ENCODE measurements at regions not wholly inside any gene's neighbourhood (a gene's known extent, or its start where the extent isn't known, plus 50 kb on each side); places are given as distances from the start of the nearest gene placed in this dataset.

- DNase-seq: no peak
- Histone ChIP-seq H3K4me1 (ENCODE audit: insufficient read depth, low read length) (no peaks in the 10 kb centered on the region), H3K4me3 (ENCODE audit: low read length in 2 of 2) (no peak overlapping the region), H3K9me3 (ENCODE audit: control insufficient read depth in 1 of 2, low read length in 2 of 2) (peaks cover 0 to 4% of the 10 kb centered on the region in 2 donors), H3K36me3 (ENCODE audit: insufficient read depth, low read length) (no peaks in the 10 kb centered on the region), H3K27ac (ENCODE audit: low read depth, low read length) (no peak overlapping the region), H3K27me3 (ENCODE audit: insufficient read depth, low read length) (no peaks in the 10 kb centered on the region)
- Mint-ChIP-seq H3K27me3 (no peaks in the 10 kb centered on the region), H3K4me1 (no peaks in the 10 kb centered on the region), H3K4me3 (no peak overlapping the region), H3K36me3 (no peaks in the 10 kb centered on the region), H3K9me3 (peaks cover 3 to 54% (median 36%) of the 10 kb centered on the region in 8 donors), H3K27ac (no peak overlapping the region)
- ChIA-PET POLR2A (ENCODE audit: partially characterized antibody) (no interaction called here), CTCF (ENCODE audit: partially characterized antibody) (no interaction called here)
- intact Hi-C loops (cut with micrococcal nuclease): no loop called here
These were observed 439.6 kb downstream of the CDH8 start for GRCh38 chr16:61596655-61597054.

GRCh38 chr16:61595605-61596004, 440.6 kb downstream of the CDH8 start:
- POLR2A ChIA-PET (ENCODE audit: partially characterized antibody): no interaction called here
- intact Hi-C loops (cut with micrococcal nuclease): no loop called here

GRCh38 chr16:61590577-61590976, 445.7 kb downstream of the CDH8 start:
- Mint-ChIP-seq H3K27ac (no peak overlapping the region), H3K27me3 (no peaks in the 10 kb centered on the region), H3K9me3 (peaks cover 4 to 56% (median 33%) of the 10 kb centered on the region in 8 donors)

More at GRCh38 chr16:61595605-61596004, 440.6 kb downstream of the CDH8 start:
- no peaks in the 10 kb centered on the region for H3K4me1 ChIP-seq (ENCODE audit: insufficient read depth, low read length)
- no peaks in the 10 kb centered on the region for H3K4me1 Mint-ChIP-seq
- H3K36me3 Mint-ChIP-seq: no peaks in the 10 kb centered on the region
- CTCF ChIA-PET (ENCODE audit: partially characterized antibody): no interaction called here
- H3K27ac Mint-ChIP-seq: no peak overlapping the region
- H3K4me3 Mint-ChIP-seq: no peak overlapping the region
- H3K27me3 Mint-ChIP-seq: no peaks in the 10 kb centered on the region
- DNase-seq: no peak
- no peak overlapping the region for H3K4me3 ChIP-seq (ENCODE audit: low read length in 2 of 2)
- H3K36me3 ChIP-seq (ENCODE audit: insufficient read depth, low read length): no peaks in the 10 kb centered on the region
- H3K9me3 Mint-ChIP-seq: peaks cover 4 to 54% (median 36%) of the 10 kb centered on the region in 8 donors
- peaks cover 0 to 4% of the 10 kb centered on the region in 2 donors for H3K9me3 ChIP-seq (ENCODE audit: control insufficient read depth in 1 of 2, low read length in 2 of 2)
- no peaks in the 10 kb centered on the region for H3K27me3 ChIP-seq (ENCODE audit: insufficient read depth, low read length)
- H3K27ac ChIP-seq (ENCODE audit: low read depth, low read length): no peak overlapping the region

GRCh38 chr16:61587526-61587925, 448.7 kb downstream of the CDH8 start:
- H3K9me3 ChIP-seq (ENCODE audit: control insufficient read depth in 1 of 2, low read length in 2 of 2): no peaks in the 10 kb centered on the region
- Mint-ChIP-seq H3K36me3 (no peaks in the 10 kb centered on the region), H3K4me3 (no peak overlapping the region), H3K27ac (no peak overlapping the region), H3K9me3 (peaks cover 4 to 40% (median 22%) of the 10 kb centered on the region in 8 donors), H3K4me1 (no peaks in the 10 kb centered on the region), H3K27me3 (no peaks in the 10 kb centered on the region)
- intact Hi-C loops (cut with micrococcal nuclease): no loop called here
- H3K4me3 ChIP-seq (ENCODE audit: low read length in 2 of 2): no peak overlapping the region
- H3K27ac ChIP-seq (ENCODE audit: low read depth, low read length): no peak overlapping the region
- H3K4me1 ChIP-seq (ENCODE audit: insufficient read depth, low read length): no peaks in the 10 kb centered on the region
- ChIA-PET POLR2A (ENCODE audit: partially characterized antibody) (no interaction called here), CTCF (ENCODE audit: partially characterized antibody) (no interaction called here)
- H3K27me3 ChIP-seq (ENCODE audit: insufficient read depth, low read length): no peaks in the 10 kb centered on the region
- no peak for DNase-seq
- no peaks in the 10 kb centered on the region for H3K36me3 ChIP-seq (ENCODE audit: insufficient read depth, low read length)

More at GRCh38 chr16:61590577-61590976, 445.7 kb downstream of the CDH8 start:
- H3K9me3 ChIP-seq (ENCODE audit: control insufficient read depth in 1 of 2, low read length in 2 of 2): no peaks in the 10 kb centered on the region
- ChIA-PET CTCF (ENCODE audit: partially characterized antibody) (no interaction called here), POLR2A (ENCODE audit: partially characterized antibody) (no interaction called here)
- no peak overlapping the region for H3K4me3 Mint-ChIP-seq
- DNase-seq: no peak
- H3K36me3 ChIP-seq (ENCODE audit: insufficient read depth, low read length): no peaks in the 10 kb centered on the region
- H3K36me3 Mint-ChIP-seq: no peaks in the 10 kb centered on the region
- H3K27me3 ChIP-seq (ENCODE audit: insufficient read depth, low read length): no peaks in the 10 kb centered on the region
- H3K4me1 ChIP-seq (ENCODE audit: insufficient read depth, low read length): no peaks in the 10 kb centered on the region
- no peaks in the 10 kb centered on the region for H3K4me1 Mint-ChIP-seq
- no peak overlapping the region for H3K27ac ChIP-seq (ENCODE audit: low read depth, low read length)
- intact Hi-C loops (cut with micrococcal nuclease): no loop called here
- H3K4me3 ChIP-seq (ENCODE audit: low read length in 2 of 2): no peak overlapping the region

GRCh38 chr16:61581417-61582046, 454.7 kb downstream of the CDH8 start:
- intact Hi-C loops (cut with micrococcal nuclease): no loop called here
- ChIA-PET POLR2A (ENCODE audit: partially characterized antibody) (no interaction called here), CTCF (ENCODE audit: partially characterized antibody) (no interaction called here)
- Histone ChIP-seq H3K27me3 (ENCODE audit: insufficient read depth, low read length) (no peaks in the 10 kb centered on the region), H3K4me3 (ENCODE audit: low read length in 2 of 2) (no peak overlapping the region), H3K9me3 (ENCODE audit: control insufficient read depth in 1 of 2, low read length in 2 of 2) (no peaks in the 10 kb centered on the region), H3K27ac (ENCODE audit: low read depth, low read length) (no peak overlapping the region), H3K36me3 (ENCODE audit: insufficient read depth, low read length) (no peaks in the 10 kb centered on the region), H3K4me1 (ENCODE audit: insufficient read depth, low read length) (no peaks in the 10 kb centered on the region)
- peaks cover 0 to 36% (median 16%) of the 10 kb centered on the region in 8 donors for H3K9me3 Mint-ChIP-seq
- H3K27me3 Mint-ChIP-seq: no peaks in the 10 kb centered on the region
- no peaks in the 10 kb centered on the region for H3K4me1 Mint-ChIP-seq
- no peaks in the 10 kb centered on the region for H3K36me3 Mint-ChIP-seq
- H3K27ac Mint-ChIP-seq: no peak overlapping the region
- DNase-seq: peak in 1 of 5 donors; percentile 20
- no peak overlapping the region for H3K4me3 Mint-ChIP-seq

- Histone ChIP-seq H3K4me1 (ENCODE audit: insufficient read depth, low read length) (no peaks in the 10 kb centered on the region), H3K4me3 (ENCODE audit: low read length in 2 of 2) (no peak overlapping the region), H3K9me3 (ENCODE audit: control insufficient read depth in 1 of 2, low read length in 2 of 2) (no peaks in the 10 kb centered on the region), H3K27ac (ENCODE audit: low read depth, low read length) (no peak overlapping the region), H3K36me3 (ENCODE audit: insufficient read depth, low read length) (no peaks in the 10 kb centered on the region), H3K27me3 (ENCODE audit: insufficient read depth, low read length) (no peaks in the 10 kb centered on the region)
- Mint-ChIP-seq H3K9me3 (peaks cover 0 to 36% (median 16%) of the 10 kb centered on the region in 8 donors), H3K36me3 (no peaks in the 10 kb centered on the region), H3K27me3 (no peaks in the 10 kb centered on the region), H3K4me1 (no peaks in the 10 kb centered on the region), H3K27ac (no peak overlapping the region), H3K4me3 (no peak overlapping the region)
- intact Hi-C loops (cut with micrococcal nuclease): no loop called here
- no peak for DNase-seq
- ChIA-PET POLR2A (ENCODE audit: partially characterized antibody) (no interaction called here), CTCF (ENCODE audit: partially characterized antibody) (no interaction called here)
These were observed 455.7 kb downstream of the CDH8 start for GRCh38 chr16:61580579-61580978.

GRCh38 chr16:61579195-61579594, 457.0 kb downstream of the CDH8 start:
- Histone ChIP-seq H3K4me3 (ENCODE audit: low read length in 2 of 2) (no peak overlapping the region), H3K9me3 (ENCODE audit: control insufficient read depth in 1 of 2, low read length in 2 of 2) (no peaks in the 10 kb centered on the region), H3K27ac (ENCODE audit: low read depth, low read length) (no peak overlapping the region), H3K27me3 (ENCODE audit: insufficient read depth, low read length) (no peaks in the 10 kb centered on the region), H3K4me1 (ENCODE audit: insufficient read depth, low read length) (no peaks in the 10 kb centered on the region), H3K36me3 (ENCODE audit: insufficient read depth, low read length) (no peaks in the 10 kb centered on the region)
- intact Hi-C loops (cut with micrococcal nuclease): no loop called here
- POLR2A ChIA-PET (ENCODE audit: partially characterized antibody): no interaction called here
- Mint-ChIP-seq H3K4me1 (no peaks in the 10 kb centered on the region), H3K36me3 (no peaks in the 10 kb centered on the region), H3K27me3 (no peaks in the 10 kb centered on the region), H3K27ac (no peak overlapping the region), H3K9me3 (peaks cover 0 to 44% (median 20%) of the 10 kb centered on the region in 8 donors), H3K4me3 (no peak overlapping the region)
- no peak for DNase-seq
- CTCF ChIA-PET (ENCODE audit: partially characterized antibody): no interaction called here

- no peak overlapping the region for H3K27ac Mint-ChIP-seq
- H3K36me3 Mint-ChIP-seq: no peaks in the 10 kb centered on the region
- H3K4me1 ChIP-seq (ENCODE audit: insufficient read depth, low read length): no peaks in the 10 kb centered on the region
- ChIA-PET CTCF (ENCODE audit: partially characterized antibody) (no interaction called here), POLR2A (ENCODE audit: partially characterized antibody) (no interaction called here)
- no peaks in the 10 kb centered on the region for H3K27me3 ChIP-seq (ENCODE audit: insufficient read depth, low read length)
- no peaks in the 10 kb centered on the region for H3K9me3 ChIP-seq (ENCODE audit: control insufficient read depth in 1 of 2, low read length in 2 of 2)
- H3K36me3 ChIP-seq (ENCODE audit: insufficient read depth, low read length): no peaks in the 10 kb centered on the region
- DNase-seq: no peak
- H3K27ac ChIP-seq (ENCODE audit: low read depth, low read length): no peak overlapping the region
- no peak overlapping the region for H3K4me3 Mint-ChIP-seq
- intact Hi-C loops (cut with micrococcal nuclease): no loop called here
- no peaks in the 10 kb centered on the region for H3K4me1 Mint-ChIP-seq
- peaks cover 0 to 59% (median 31%) of the 10 kb centered on the region in 8 donors for H3K9me3 Mint-ChIP-seq
- H3K27me3 Mint-ChIP-seq: no peaks in the 10 kb centered on the region
- H3K4me3 ChIP-seq (ENCODE audit: low read length in 2 of 2): no peak overlapping the region
These were observed 459.8 kb downstream of the CDH8 start for GRCh38 chr16:61576476-61576875.

All from CD4-positive, alpha-beta memory T cell (primary cell).